Fibroblast of mammary gland (primary cell): ENCODE measurements at regions not wholly inside any gene's neighbourhood (a gene's known extent, or its start where the extent isn't known, plus 50 kb on each side); places are given as distances from the start of the nearest gene placed in this dataset.

Experiments
- DNase-seq: peaks from one replicate; pipeline ENCODE4 v3.0.0-alpha.2; 2010; ENCODE audit warnings: low read depth
- H3K4me3 ChIP-seq: 2 replicates; pipeline ENCODE4 v1.5.1; 2011; ENCODE audit warnings: low read depth, mild to moderate bottlenecking, low read length, moderate library complexity; ENCODE audit not compliant: control insufficient read depth
- CTCF ChIP-seq: conservative IDR thresholded peaks from 2 replicates; pipeline ENCODE4 v1.5.1; 2011; ENCODE audit warnings: low read depth, low read length, inconsistent platforms; ENCODE audit not compliant: control insufficient read depth, insufficient read depth

- DNase-seq: no peak
- TF ChIP-seq CTCF: no peak
Observed at GRCh38 chr4:13215560-13215959, 268.6 kb downstream of the RAB28 start.

GRCh38 chr4:13212936-13213335, 271.2 kb downstream of the RAB28 start:
- no peak for DNase-seq
- no peak overlapping the region for H3K4me3 ChIP-seq
- TF ChIP-seq CTCF: no peak

More at GRCh38 chr4:13215560-13215959, 268.6 kb downstream of the RAB28 start:
- no peak overlapping the region for H3K4me3 ChIP-seq

- DNase-seq: no peak
- no peak for TF ChIP-seq CTCF
- H3K4me3 ChIP-seq: no peak overlapping the region
Observed at GRCh38 chr4:13209600-13209999, 274.5 kb downstream of the RAB28 start.

GRCh38 chr4:13208558-13209193, 275.5 kb downstream of the RAB28 start:
- DNase-seq: no peak
- no peak overlapping the region for H3K4me3 ChIP-seq
- TF ChIP-seq CTCF: no peak

- no peak overlapping the region for H3K4me3 ChIP-seq
- TF ChIP-seq CTCF: no peak
Observed at GRCh38 chr4:13207226-13207625, 276.9 kb downstream of the RAB28 start.

GRCh38 chr4:13203101-13203500, 281.0 kb downstream of the RAB28 start:
- DNase-seq: no peak
- no peak for TF ChIP-seq CTCF
- no peak overlapping the region for H3K4me3 ChIP-seq

More at GRCh38 chr4:13207226-13207625, 276.9 kb downstream of the RAB28 start:
- DNase-seq: no peak

- H3K4me3 ChIP-seq: no peak overlapping the region
- DNase-seq: no peak
- TF ChIP-seq CTCF: no peak
Observed at GRCh38 chr4:13202701-13203100, 281.4 kb downstream of the RAB28 start.
